ENCODE measurements at regions not wholly inside any gene's neighbourhood (a gene's known extent, or its start where the extent isn't known, plus 50 kb on each side); places are given as distances from the start of the nearest gene placed in this dataset.
A peak's percentile ranks its signal among the peaks of the same experiment; 100 is the strongest.
"Not testable (repeated sequence)": the region's sequence is repeated elsewhere in the genome, so short reads cannot be mapped to it uniquely, and the experiment has no call there.

DNA sequence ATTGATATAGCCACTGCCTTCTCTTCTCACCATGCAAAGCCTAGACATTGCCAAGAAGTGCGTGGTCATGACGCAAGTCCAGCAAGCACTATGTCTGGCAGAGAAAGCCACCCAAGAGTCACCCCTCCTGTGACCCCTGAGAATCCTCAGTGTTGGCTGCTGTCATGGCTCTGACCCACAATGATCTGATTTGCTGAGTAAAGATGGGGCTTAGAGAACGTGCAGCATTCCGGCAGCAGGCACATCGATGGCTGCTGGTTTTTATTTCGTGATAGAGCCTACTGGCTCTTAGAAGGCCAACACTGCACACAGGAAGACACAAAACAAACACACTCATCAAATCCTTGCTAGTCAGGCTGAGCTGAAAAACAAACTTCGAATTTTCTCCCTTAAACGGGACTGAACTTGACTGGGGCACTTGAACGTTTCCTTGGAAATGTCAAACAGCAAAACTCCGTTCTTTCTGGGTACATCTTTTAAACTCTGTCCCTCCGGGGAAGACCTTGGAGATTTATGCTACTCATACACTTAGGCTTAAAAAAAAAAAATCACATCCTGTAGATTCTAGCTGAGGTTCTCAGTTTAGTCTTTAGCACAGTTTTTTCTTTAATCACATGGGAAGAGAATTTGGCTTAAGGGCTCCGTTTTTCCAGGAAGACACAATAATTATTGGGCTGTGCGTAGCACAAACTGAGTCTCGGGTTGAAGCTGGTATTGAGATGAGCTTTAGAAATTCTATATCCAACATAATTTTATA, 88.2 kb upstream of the BASP1 start:
- DNase-seq = no peak

DNA sequence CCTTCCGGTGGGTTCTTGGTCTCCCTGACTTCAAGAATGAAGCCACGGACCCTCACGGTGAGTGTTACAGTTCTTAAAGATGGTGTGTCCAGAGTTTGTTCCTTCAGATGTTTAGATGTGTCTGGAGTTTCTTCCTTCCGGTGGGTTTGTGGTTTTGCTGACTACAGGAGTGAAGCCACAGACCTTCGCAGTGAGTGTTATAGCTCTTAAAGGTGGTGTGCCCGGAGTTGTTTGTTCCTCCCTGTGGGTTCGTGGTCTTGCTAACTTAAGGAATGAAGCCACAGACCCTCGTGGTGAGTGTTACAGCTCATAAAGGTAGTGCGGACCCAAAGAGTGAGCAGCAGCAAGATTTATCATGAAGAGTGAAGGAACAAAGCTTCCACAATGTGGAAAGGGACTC, 87.1 kb upstream of the BASP1 start:
- DNase-seq = not testable (repeated sequence)

DNA sequence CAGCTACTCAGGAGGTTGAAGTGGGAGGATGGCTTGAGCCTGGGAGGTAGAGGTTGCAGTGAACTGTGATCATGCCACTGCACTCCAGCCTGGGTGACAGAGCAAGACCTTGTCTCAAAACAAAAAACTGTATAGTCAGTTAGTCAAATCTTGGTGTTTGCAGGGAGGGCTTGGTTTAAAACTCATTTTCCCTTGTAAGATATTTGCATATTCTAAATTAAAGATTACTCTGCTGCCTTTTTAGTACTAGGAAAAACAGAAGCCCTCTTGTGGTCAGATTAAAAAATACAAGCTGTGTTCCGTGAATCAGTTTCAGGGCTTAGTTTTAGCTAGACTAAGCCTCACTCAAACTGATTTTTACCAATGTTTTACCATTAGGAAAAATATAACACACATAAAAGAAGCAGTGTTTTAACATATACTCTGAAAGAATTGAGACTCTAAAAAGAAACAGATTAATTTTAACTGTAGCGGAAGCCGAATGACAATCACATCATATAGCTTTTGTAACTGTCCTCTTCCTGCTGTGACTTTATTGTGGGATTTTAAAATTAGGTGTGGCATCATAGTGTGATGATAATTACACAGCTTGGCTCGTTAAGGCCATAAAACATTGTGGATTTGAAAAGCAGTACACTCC, 84.9 kb upstream of the BASP1 start:
- no peak for DNase-seq

- no peak for DNase-seq
Observed at GRCh38 chr5:17135050-17135449, 82.4 kb upstream of the BASP1 start.

DNA sequence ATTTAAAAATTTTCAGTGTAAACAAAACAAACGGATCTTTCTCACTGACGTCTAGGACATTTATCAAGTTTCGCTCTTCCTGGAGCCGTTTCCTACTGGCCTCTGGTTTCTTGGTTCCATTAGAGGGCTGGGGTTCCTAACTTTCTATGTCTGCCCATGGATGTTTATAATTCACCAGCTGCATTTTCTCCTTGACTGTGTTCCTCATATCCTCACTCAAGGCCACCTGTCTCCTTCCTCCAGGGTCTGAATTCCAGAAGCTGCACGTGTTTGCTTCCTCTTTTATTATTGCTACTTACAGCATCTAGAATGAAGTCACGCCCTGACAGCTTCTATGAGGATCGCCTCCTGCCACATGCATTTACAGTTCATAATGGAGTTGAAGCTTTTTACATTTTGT, 74.1 kb upstream of the BASP1 start:
- DNase-seq = no peak

DNA sequence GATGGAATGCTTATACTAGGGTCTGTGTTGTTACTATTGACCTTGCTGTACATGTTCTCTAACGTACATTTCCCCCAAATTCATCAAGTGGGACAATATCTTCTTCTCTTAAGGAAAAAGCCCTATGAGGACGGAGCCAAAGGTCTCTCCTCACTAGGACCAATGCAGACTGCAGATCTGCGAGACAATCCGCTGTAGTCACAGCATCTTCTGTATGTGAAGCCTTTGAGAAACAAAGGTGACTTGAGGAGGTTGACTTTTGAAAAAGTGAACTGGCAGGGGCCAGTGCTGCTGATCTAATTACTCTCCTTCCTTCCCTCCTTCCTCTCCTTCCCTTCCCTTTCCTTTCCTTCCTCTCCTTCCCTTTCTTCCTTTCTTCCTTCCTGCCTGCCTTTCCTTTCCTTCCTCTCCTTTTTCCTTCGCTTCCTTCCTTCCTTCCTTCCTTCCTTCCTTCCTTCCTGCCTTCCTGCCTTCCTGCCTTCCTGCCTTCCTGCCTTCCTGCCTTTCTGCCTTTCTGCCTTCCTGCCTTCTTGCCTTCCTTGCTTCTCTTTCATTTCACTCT, 71.1 kb upstream of the BASP1 start:
- DNase-seq = no peak

DNA sequence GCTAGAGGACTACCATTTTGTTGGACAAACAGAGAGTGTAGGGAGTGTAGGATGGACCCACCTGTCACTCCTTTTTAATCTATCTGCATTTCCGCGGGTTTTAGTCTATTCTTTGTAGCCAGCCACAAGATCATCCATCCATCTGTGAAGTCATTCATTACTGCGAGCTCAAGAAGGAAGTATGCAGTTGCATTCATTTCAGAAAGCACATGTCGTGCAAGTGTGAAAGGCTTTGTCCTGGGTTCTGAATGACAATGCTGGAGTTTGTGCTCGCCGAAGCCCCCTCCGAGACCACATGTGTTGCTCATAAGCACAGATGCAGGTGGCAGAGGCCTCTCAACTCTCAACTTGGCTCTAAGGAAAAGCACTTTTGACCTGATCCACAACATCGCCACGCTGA, 70.3 kb upstream of the BASP1 start:
- DNase-seq = no peak

GRCh38 chr5:17147617-17148016, 69.8 kb upstream of the BASP1 start:
- no peak for DNase-seq

DNA sequence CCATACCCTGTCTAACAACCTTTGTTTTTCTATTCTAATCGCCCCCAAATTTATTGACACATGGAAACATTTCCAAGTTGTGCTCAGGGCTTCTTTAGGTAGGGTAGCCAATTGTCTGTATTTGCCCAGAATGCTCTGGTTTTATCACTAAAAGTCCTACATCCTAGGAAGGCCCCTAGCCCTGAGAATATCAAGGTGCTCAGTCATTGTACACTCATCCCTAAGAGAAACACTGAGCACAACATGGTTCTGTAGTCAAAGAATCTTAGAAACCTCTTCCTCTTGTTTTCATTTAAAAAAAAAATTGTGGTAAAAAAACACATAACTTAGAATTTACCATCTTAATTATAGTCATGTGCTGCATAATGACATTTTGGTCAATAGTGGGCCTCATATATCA, 69.0 kb upstream of the BASP1 start:
- no peak for DNase-seq

- no peak for DNase-seq
Observed at GRCh38 chr5:17149786-17150185, 67.6 kb upstream of the BASP1 start.

DNA sequence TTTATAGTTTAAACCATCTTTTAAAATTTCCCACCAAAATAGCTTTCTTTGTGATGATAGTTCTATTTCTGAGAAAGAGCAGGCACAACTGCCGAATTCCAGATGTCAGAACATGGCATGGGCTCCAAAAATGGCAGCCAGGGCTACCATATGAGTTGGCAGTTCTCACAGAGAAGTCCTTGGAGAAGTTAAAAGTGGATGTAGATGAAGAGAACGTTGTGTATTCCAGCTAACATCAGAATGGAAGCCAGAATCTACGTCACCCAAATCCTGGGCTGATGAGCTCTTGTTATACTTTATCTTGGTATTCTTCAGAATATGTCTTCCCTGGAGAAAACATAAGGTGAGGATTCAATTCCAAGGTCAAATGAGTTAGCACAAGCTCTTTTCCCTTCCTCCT, 66.9 kb upstream of the BASP1 start:
- DNase-seq = no peak

GRCh38 chr5:17151686-17152085, 65.7 kb upstream of the BASP1 start:
- DNase-seq = peak; percentile 89

GRCh38 chr5:17154211-17154996, 63.0 kb upstream of the BASP1 start:
- DNase-seq = no peak

GRCh38 chr5:17156463-17156862, 61.0 kb upstream of the BASP1 start:
- DNase-seq = no peak

- no peak for DNase-seq
Observed at GRCh38 chr5:17157294-17157693, 60.1 kb upstream of the BASP1 start.

DNA sequence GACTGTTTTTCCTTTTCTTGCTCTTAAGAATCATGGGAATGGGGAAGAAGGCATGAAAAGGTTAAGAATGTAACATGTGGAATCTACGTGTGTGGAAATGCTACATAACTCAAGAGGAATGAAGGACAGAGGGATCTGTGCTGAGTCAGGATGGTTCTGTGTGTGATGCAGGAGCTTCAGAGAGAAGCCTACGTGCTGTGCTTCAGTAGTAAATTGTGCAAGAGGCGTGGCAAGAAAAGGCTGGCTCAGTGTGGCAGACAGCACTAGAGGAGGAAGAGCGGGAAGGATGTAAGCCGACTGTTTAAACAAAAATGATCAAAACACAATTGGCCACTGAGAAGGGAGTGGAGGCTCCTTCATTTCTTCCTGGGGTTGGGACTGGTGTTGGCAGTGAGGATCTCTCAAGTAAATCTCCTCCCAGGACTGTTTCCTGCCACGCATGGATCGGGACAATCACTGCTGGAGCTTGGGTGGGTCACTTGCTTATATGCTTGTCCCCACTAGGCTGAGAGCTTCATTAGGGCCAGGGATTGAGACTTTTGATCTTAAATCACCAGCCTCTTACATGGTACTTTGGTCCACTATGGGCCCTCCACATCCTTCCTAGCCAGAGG, 59.4 kb upstream of the BASP1 start:
- DNase-seq = no peak

- no peak for DNase-seq
Observed at GRCh38 chr5:17160756-17161040, 56.7 kb upstream of the BASP1 start.

DNA sequence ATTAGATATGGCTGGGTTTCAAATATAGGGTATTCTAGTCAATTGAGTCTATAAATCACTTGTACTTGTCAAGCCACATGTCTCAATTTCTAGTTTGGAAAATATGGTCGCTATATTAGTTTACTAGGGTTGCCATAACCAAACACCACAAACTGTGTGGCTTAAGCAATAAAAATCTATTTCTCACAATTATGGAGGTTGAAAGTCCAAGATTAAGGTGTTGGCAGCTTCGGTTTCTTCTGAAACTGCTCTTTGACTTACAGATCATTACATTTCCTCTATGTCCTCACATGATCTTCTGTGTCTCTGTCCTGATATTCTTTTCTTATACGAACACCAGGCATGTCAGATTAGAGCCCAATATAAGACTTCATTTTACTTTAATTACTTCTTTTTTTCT, 55.8 kb upstream of the BASP1 start:
- no peak for DNase-seq

GRCh38 chr5:17163221-17163620, 54.2 kb upstream of the BASP1 start:
- no peak for DNase-seq

DNA sequence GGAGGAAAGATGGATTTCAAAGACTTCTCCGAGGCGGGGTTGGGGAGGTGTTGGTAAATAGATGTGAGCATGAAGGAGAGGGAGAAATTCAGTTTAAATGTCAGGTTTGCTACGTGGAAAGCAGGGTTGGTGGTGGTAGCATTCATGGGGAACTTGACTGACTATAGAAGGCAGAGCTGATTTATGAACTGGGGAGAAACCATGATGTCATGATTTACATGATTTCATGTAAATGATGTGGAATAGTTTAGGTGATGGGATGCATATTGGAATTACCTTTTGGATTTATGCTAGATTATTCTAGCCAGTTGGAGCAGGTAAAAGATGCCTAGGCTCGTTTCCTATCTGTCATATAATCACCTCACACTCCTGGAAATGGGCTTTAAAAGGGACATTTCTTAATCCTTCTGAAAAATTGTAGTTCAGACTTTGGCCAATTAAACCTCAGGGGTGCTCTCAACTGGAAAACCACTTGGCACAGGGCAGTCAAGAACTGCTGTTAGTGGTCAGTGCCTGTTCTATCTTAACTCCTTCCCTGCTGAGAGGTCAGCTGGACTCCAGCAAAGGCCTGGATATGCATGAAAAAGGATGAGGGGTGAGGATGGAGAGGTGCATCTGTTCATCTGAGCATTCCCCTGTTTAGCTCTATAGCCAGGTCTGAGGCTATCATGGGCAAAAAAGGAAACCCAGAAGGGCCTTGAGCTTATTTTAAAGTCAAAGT, 50.1 kb upstream of the BASP1 start:
- DNase-seq = no peak

All from islet precursor cell (in vitro differentiated cells).